Activated B cell treated with CpG ODN at 0.5 μM for 24 hours (primary cell): ENCODE measurements at regions not wholly inside any gene's neighbourhood (a gene's known extent, or its start where the extent isn't known, plus 50 kb on each side); places are given as distances from the start of the nearest gene placed in this dataset.

Experiments used
- ATAC-seq: fragments of 200-7000 bp; cut with Tn5 transposase; one replicate; pipeline ENCODE4 v1.10.0; 2021; ENCODE audit warnings: low read depth, mild to moderate bottlenecking, moderate library complexity
- CTCF ChIA-PET: fragments of 350-600 bp; sonication (Branson Sonifier 250); formaldehyde crosslinking; loops from one replicate; lab custom pipeline; 2021; ENCODE audit warnings: antibody characterized with exemption; lab: Charles Lee
- POLR2A ChIA-PET: fragments of 350-600 bp; sonication (Branson Sonifier 250); formaldehyde crosslinking; loops from one replicate; lab custom pipeline; 2021; ENCODE audit warnings: antibody characterized with exemption; lab: Charles Lee
- DNase-seq: peaks from one replicate; pipeline ENCODE4 v3.0.0; 2022
- H3K27ac Mint-ChIP-seq: one replicate; pipeline ENCODE4 v1.8.0; 2020; ENCODE audit warnings: mixed read lengths
- H3K27me3 Mint-ChIP-seq: one replicate; pipeline ENCODE4 v1.8.0; 2021; ENCODE audit warnings: mixed read lengths
- H3K36me3 Mint-ChIP-seq: one replicate; pipeline ENCODE4 v1.8.0; 2021; ENCODE audit warnings: low read depth, mixed read lengths
- H3K4me1 Mint-ChIP-seq: one replicate; pipeline ENCODE4 v1.8.0; 2021; ENCODE audit warnings: mixed read lengths
- H3K4me3 Mint-ChIP-seq: one replicate; pipeline ENCODE4 v1.8.0; 2020; ENCODE audit warnings: mild to moderate bottlenecking, mixed read lengths
- H3K9me3 Mint-ChIP-seq: one replicate; pipeline ENCODE4 v1.8.0; 2020; ENCODE audit warnings: mixed read lengths
- CTCF ChIP-seq: fragments of 200-600 bp; IDR thresholded peaks from one replicate; pipeline ENCODE4 v1.8.0; 2022; ENCODE audit warnings: antibody characterized with exemption, mild to moderate bottlenecking
- intact Hi-C: fragments of 100-400 bp; cut with micrococcal nuclease; formaldehyde crosslinking; loops from one replicate; pipeline ENCODE4 v1.15.1; 2024

DNA sequence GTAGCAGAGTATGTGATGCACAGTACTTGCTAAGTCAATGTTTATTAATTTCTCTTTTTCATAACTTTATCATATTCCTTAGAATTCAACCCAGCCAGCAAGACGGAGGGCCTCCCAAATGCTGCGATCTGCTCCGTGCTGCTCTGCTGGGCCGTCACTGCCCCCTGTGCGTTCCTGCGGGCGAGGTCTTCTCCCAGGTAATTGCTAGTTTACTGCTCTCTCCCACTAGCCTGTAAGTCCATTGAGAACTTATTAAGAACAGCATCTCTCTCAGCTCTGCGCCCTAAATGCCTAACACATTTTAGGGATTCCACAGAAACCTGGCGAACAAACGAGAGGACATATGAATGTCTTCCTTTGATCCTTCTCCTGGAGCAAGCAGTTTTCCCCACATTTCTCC is 153.6 kb upstream of the ARHGAP28 start:
- Mint-ChIP-seq H3K4me1 (no peaks in the 10 kb centered on the region), H3K27me3 (no peaks in the 10 kb centered on the region), H3K36me3 (no peaks in the 10 kb centered on the region), H3K27ac (no peak overlapping the region), H3K4me3 (no peak overlapping the region), H3K9me3 (no peaks in the 10 kb centered on the region)
- POLR2A ChIA-PET, result no interaction called here
- DNase-seq, result no peak
- TF ChIP-seq CTCF, result no peak
- no peak for ATAC-seq
- intact Hi-C loops, result no loop called here
- CTCF ChIA-PET, result no interaction called here

GRCh38 chr18:6576718-6577375 is 152.7 kb upstream of the ARHGAP28 start:
- Mint-ChIP-seq H3K4me1 (no peaks in the 10 kb centered on the region), H3K27ac (no peak overlapping the region), H3K27me3 (no peaks in the 10 kb centered on the region), H3K9me3 (peaks cover 3% of the 10 kb centered on the region), H3K4me3 (no peak overlapping the region), H3K36me3 (no peaks in the 10 kb centered on the region)
- no peak for ATAC-seq
- ChIA-PET CTCF (no interaction called here), POLR2A (no interaction called here)
- no peak for DNase-seq
- TF ChIP-seq CTCF, result no peak
- intact Hi-C loops, result no loop called here

DNA sequence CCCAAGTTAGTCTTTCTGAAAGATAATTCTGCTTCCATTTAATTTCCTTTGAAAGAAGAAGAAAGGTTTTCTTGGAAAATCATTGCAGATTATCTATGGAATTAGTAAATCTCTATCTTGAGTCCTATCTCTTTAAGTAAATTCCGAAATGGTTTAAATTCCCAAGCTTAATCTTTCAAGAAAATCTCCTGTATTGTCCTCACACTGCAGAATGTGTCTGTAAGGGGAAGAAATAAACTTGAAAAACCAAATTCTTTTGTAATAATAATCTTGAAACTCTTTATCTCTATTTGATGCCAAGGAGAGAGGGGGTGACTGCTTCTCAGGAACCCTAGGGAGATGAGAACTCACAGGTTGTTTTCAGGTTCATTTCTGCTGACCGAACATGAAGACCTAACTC is 150.8 kb upstream of the ARHGAP28 start:
- H3K27ac Mint-ChIP-seq, result no peak overlapping the region
- H3K9me3 Mint-ChIP-seq, result peaks cover 4% of the 10 kb centered on the region
- TF ChIP-seq CTCF, result no peak
- no peak for DNase-seq
- CTCF ChIA-PET, result interaction anchor here (1.1 kb wide), 1 partner anchor 14 kb away, joined by 3 read pairs; no protein-coding TSS in a partner anchor
- H3K36me3 Mint-ChIP-seq, result no peaks in the 10 kb centered on the region
- no peaks in the 10 kb centered on the region for H3K4me1 Mint-ChIP-seq
- intact Hi-C loops, result no loop called here
- H3K27me3 Mint-ChIP-seq, result no peaks in the 10 kb centered on the region
- no peak for ATAC-seq
- POLR2A ChIA-PET, result no interaction called here
- H3K4me3 Mint-ChIP-seq, result no peak overlapping the region

DNA sequence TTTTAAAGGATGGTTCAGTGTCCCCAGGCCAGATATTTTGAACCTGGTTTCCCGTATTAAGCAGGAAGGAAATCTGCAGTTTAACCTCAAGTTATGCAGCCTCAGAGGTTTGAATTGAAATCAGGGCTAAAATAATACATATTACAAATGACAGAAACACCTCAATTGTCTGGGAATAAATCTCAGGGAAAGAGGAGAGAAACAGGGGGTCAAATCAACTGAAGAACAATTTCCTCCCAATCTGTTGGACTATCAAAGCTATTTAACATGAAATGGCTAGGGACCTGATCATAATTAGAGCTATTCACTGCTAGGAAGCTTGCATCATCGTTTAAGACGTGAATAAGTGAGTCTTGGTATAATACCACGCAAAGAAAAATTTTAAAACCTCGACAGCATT is 150.0 kb upstream of the ARHGAP28 start:
- Mint-ChIP-seq H3K36me3 (no peaks in the 10 kb centered on the region), H3K9me3 (peaks cover 5% of the 10 kb centered on the region), H3K27me3 (no peaks in the 10 kb centered on the region), H3K27ac (no peak overlapping the region), H3K4me1 (no peaks in the 10 kb centered on the region), H3K4me3 (no peak overlapping the region)
- CTCF ChIA-PET, result no interaction called here
- TF ChIP-seq CTCF, result no peak
- DNase-seq, result no peak
- POLR2A ChIA-PET, result no interaction called here
- intact Hi-C loops, result no loop called here
- no peak for ATAC-seq

- no peak for TF ChIP-seq CTCF
- CTCF ChIA-PET, result no interaction called here
- Mint-ChIP-seq H3K9me3 (peaks cover 5% of the 10 kb centered on the region), H3K4me1 (no peaks in the 10 kb centered on the region), H3K27ac (no peak overlapping the region), H3K36me3 (no peaks in the 10 kb centered on the region), H3K27me3 (no peaks in the 10 kb centered on the region), H3K4me3 (no peak overlapping the region)
- POLR2A ChIA-PET, result no interaction called here
- DNase-seq, result no peak
- no peak for ATAC-seq
- intact Hi-C loops, result no loop called here
These were observed 149.1 kb upstream of the ARHGAP28 start for GRCh38 chr18:6580401-6580800.
